ENCODE measurements at regions not wholly inside any gene's neighbourhood (a gene's known extent, or its start where the extent isn't known, plus 50 kb on each side); places are given as distances from the start of the nearest gene placed in this dataset.

DNA sequence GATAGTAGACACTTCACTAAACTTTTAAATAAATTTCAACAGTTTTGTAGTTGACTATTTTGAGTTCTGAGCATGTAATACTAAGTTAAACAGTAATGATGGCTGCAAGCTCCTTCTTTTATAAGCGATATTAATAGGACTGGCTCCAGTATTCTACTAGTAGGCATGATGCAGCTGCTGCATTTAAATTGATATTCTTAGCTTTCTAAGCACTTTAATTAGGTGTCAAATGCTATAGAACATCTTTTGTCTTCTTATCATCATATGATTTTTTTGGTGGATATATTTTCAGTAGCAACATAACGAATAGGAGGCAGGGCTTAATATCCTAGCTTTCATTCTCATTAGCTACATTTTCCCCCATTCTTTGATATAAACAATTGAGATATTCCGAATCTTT, 141.1 kb downstream of the FBXO4 start:
- H3K27me3 ChIP-seq (ENCODE audit: insufficient read depth, low read length): no peaks in the 10 kb centered on the region
- no peaks in the 10 kb centered on the region for H3K4me1 ChIP-seq (ENCODE audit: insufficient read depth, low read length)
- no peak for TF ChIP-seq EZH2 (IDR thresholded peaks at IDR 0.05; ENCODE audit: insufficient read depth, low read length)
- TF ChIP-seq, protein P1, sequence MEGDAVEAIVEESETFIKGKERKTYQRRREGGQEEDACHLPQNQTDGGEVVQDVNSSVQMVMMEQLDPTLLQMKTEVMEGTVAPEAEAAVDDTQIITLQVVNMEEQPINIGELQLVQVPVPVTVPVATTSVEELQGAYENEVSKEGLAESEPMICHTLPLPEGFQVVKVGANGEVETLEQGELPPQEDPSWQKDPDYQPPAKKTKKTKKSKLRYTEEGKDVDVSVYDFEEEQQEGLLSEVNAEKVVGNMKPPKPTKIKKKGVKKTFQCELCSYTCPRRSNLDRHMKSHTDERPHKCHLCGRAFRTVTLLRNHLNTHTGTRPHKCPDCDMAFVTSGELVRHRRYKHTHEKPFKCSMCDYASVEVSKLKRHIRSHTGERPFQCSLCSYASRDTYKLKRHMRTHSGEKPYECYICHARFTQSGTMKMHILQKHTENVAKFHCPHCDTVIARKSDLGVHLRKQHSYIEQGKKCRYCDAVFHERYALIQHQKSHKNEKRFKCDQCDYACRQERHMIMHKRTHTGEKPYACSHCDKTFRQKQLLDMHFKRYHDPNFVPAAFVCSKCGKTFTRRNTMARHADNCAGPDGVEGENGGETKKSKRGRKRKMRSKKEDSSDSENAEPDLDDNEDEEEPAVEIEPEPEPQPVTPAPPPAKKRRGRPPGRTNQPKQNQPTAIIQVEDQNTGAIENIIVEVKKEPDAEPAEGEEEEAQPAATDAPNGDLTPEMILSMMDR (IDR thresholded peaks at IDR 0.05; ENCODE audit: insufficient read depth, low read depth, low read length): no peak
- no peak overlapping the region for H3K4me2 ChIP-seq (ENCODE audit: low read length)
- no peaks in the 10 kb centered on the region for H4K20me1 ChIP-seq (ENCODE audit: insufficient read depth, low read length)
- Mint-ChIP-seq H3K27me3 (ENCODE audit: low read depth, unreplicated experiment) (no peaks in the 10 kb centered on the region), H3K27ac (ENCODE audit: unreplicated experiment) (no peak overlapping the region), H3K36me3 (ENCODE audit: low read depth, unreplicated experiment) (no peaks in the 10 kb centered on the region), H3K9me3 (ENCODE audit: unreplicated experiment) (no peaks in the 10 kb centered on the region), H3K4me3 (ENCODE audit: unreplicated experiment) (no peak overlapping the region), H3K4me1 (ENCODE audit: low read depth, unreplicated experiment) (no peaks in the 10 kb centered on the region)
- H2AFZ ChIP-seq (ENCODE audit: low read depth, low read length): no peak overlapping the region
- no peak for DNase-seq (ENCODE audit: low read depth)
- H3K4me3 ChIP-seq (ENCODE audit: insufficient read depth, low read depth, low read length): no peak overlapping the region
- H3K36me3 ChIP-seq (ENCODE audit: insufficient read depth, low read length): no peaks in the 10 kb centered on the region
- H3K9ac ChIP-seq (ENCODE audit: low read length): no peak overlapping the region
- no peak for FAIRE-seq
- no peak overlapping the region for H3K27ac ChIP-seq (ENCODE audit: low read depth, low read length)
- H3K9me3 ChIP-seq (ENCODE audit: insufficient read depth, low read depth, low read length): no peaks in the 10 kb centered on the region
- no peaks in the 10 kb centered on the region for H3K79me2 ChIP-seq (ENCODE audit: insufficient read depth, low read length)

DNA sequence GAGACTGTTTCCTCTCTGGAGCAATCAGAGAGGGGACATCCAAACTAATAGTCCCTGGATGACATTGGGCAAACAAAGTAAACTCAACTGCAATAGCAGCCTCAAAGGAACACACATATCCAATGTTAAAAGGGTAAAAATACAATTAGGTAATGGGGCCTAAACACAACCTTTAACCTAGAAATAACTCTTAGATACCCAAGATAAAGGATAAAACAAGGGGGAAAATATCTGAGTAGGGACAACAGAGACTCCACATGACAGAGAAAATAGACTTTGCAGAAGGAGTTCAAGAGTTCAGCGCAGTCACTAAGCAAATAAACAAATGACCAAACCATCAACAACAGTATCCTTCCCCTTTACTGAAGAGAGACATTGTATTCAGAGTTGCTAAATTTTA, 149.3 kb downstream of the FBXO4 start:
- H3K4me1 ChIP-seq (ENCODE audit: insufficient read depth, low read length): no peaks in the 10 kb centered on the region
- Mint-ChIP-seq H3K27ac (ENCODE audit: unreplicated experiment) (no peak overlapping the region), H3K27me3 (ENCODE audit: low read depth, unreplicated experiment) (peaks cover 2% of the 10 kb centered on the region), H3K4me1 (ENCODE audit: low read depth, unreplicated experiment) (no peaks in the 10 kb centered on the region), H3K9me3 (ENCODE audit: unreplicated experiment) (peaks cover 4% of the 10 kb centered on the region), H3K4me3 (ENCODE audit: unreplicated experiment) (no peak overlapping the region), H3K36me3 (ENCODE audit: low read depth, unreplicated experiment) (no peaks in the 10 kb centered on the region)
- no peaks in the 10 kb centered on the region for H4K20me1 ChIP-seq (ENCODE audit: insufficient read depth, low read length)
- no peaks in the 10 kb centered on the region for H3K36me3 ChIP-seq (ENCODE audit: insufficient read depth, low read length)
- H3K4me2 ChIP-seq (ENCODE audit: low read length): no peak overlapping the region
- H3K27ac ChIP-seq (ENCODE audit: low read depth, low read length): no peak overlapping the region
- H2AFZ ChIP-seq (ENCODE audit: low read depth, low read length): no peak overlapping the region
- DNase-seq (ENCODE audit: low read depth) (no peak), FAIRE-seq (no peak)
- TF ChIP-seq EZH2 (IDR thresholded peaks at IDR 0.05; ENCODE audit: insufficient read depth, low read length): no peak
- H3K9me3 ChIP-seq (ENCODE audit: insufficient read depth, low read depth, low read length): no peaks in the 10 kb centered on the region
- no peak overlapping the region for H3K9ac ChIP-seq (ENCODE audit: low read length)
- no peaks in the 10 kb centered on the region for H3K79me2 ChIP-seq (ENCODE audit: insufficient read depth, low read length)
- H3K27me3 ChIP-seq (ENCODE audit: insufficient read depth, low read length): no peaks in the 10 kb centered on the region
- H3K4me3 ChIP-seq (ENCODE audit: insufficient read depth, low read depth, low read length): no peak overlapping the region

DNA sequence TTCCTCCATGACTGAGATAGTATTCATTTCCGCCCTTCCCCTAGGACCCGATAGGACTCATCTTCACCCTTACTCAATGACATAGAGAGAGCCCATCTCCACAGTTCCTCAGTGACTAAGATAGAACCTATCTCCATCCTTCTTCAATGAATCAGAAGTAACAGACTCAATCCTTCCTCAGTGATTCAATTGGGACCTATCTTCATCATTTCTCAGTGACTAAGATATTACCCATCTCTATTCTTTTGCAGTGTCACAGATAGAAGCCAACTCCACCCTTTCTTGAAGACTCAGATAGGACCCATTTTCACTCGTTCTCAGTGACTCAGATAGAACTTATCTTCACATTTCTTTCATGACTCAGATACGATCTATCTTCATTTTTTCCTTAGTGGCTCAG, 164.6 kb downstream of the FBXO4 start:
- no peaks in the 10 kb centered on the region for H3K79me2 ChIP-seq (ENCODE audit: insufficient read depth, low read length)
- Mint-ChIP-seq H3K36me3 (ENCODE audit: low read depth, unreplicated experiment) (no peaks in the 10 kb centered on the region), H3K9me3 (ENCODE audit: unreplicated experiment) (peaks cover 3% of the 10 kb centered on the region), H3K27ac (ENCODE audit: unreplicated experiment) (no peak overlapping the region), H3K27me3 (ENCODE audit: low read depth, unreplicated experiment) (no peaks in the 10 kb centered on the region), H3K4me1 (ENCODE audit: low read depth, unreplicated experiment) (no peaks in the 10 kb centered on the region), H3K4me3 (ENCODE audit: unreplicated experiment) (no peak overlapping the region)
- no peak overlapping the region for H3K4me2 ChIP-seq (ENCODE audit: low read length)
- H3K9me3 ChIP-seq (ENCODE audit: insufficient read depth, low read depth, low read length): no peaks in the 10 kb centered on the region
- no peak for TF ChIP-seq EZH2 (IDR thresholded peaks at IDR 0.05; ENCODE audit: insufficient read depth, low read length)
- TF ChIP-seq, protein P1 (IDR thresholded peaks at IDR 0.05; ENCODE audit: insufficient read depth, low read depth, low read length): no peak
- DNase-seq (ENCODE audit: low read depth) (no peak), FAIRE-seq (no peak)
- H3K36me3 ChIP-seq (ENCODE audit: insufficient read depth, low read length): no peaks in the 10 kb centered on the region
- no peaks in the 10 kb centered on the region for H3K27me3 ChIP-seq (ENCODE audit: insufficient read depth, low read length)
- no peak overlapping the region for H2AFZ ChIP-seq (ENCODE audit: low read depth, low read length)
- H3K4me1 ChIP-seq (ENCODE audit: insufficient read depth, low read length): no peaks in the 10 kb centered on the region
- H4K20me1 ChIP-seq (ENCODE audit: insufficient read depth, low read length): no peaks in the 10 kb centered on the region
- H3K4me3 ChIP-seq (ENCODE audit: insufficient read depth, low read depth, low read length): no peak overlapping the region
- no peak overlapping the region for H3K27ac ChIP-seq (ENCODE audit: low read depth, low read length)
- H3K9ac ChIP-seq (ENCODE audit: low read length): no peak overlapping the region

Data from astrocyte (in vitro differentiated cells and primary cell).